Loucy (cell line): ENCODE measurements at regions not wholly inside any gene's neighbourhood (a gene's known extent, or its start where the extent isn't known, plus 50 kb on each side); places are given as distances from the start of the nearest gene placed in this dataset.

ENCODE experiments used
- H2AFZ ChIP-seq: fragments of 200-600 bp; sonication (generic); 2 replicates; pipeline ENCODE4 v1.6.0; 2016; ENCODE audit warnings: antibody characterized with exemption, mild to moderate bottlenecking, low read length, moderate library complexity
- H3F3A ChIP-seq: fragments of 200-600 bp; 2 replicates; pipeline ENCODE4 v1.6.0; 2016; ENCODE audit warnings: antibody characterized with exemption, low read depth, mild to moderate bottlenecking
- H3K27me3 ChIP-seq: fragments of 200-600 bp; sonication (generic); 2 replicates; pipeline ENCODE4 v1.6.1; 2014; ENCODE audit warnings: low read length, mild to moderate bottlenecking; ENCODE audit not compliant: insufficient read depth, poor library complexity, severe bottlenecking
- H3K36me3 ChIP-seq: fragments of 200-600 bp; sonication (generic); 2 replicates; pipeline ENCODE4 v1.6.1; 2016; ENCODE audit warnings: low read length; ENCODE audit not compliant: insufficient read depth
- H3K4me1 ChIP-seq: fragments of 200-600 bp; sonication (generic); 2 replicates; pipeline ENCODE4 v1.5.1; 2014; ENCODE audit warnings: low read length, mild to moderate bottlenecking; ENCODE audit not compliant: insufficient read depth, poor library complexity, severe bottlenecking
- H3K4me2 ChIP-seq: fragments of 200-600 bp; sonication (generic); 2 replicates; pipeline ENCODE4 v1.6.0; 2014; ENCODE audit warnings: antibody characterized with exemption, low read length, low read depth, mild to moderate bottlenecking; ENCODE audit not compliant: poor library complexity, severe bottlenecking
- H3K4me3 ChIP-seq: fragments of 200-600 bp; sonication (generic); 2 replicates; pipeline ENCODE4 v1.5.1; 2014; ENCODE audit warnings: low read length, mild to moderate bottlenecking, mixed read lengths; ENCODE audit not compliant: poor library complexity, severe bottlenecking
- H3K79me2 ChIP-seq: fragments of 200-600 bp; sonication (generic); 2 replicates; pipeline ENCODE4 v1.6.1; 2014; ENCODE audit warnings: low read length; ENCODE audit not compliant: insufficient read depth
- H3K9ac ChIP-seq: fragments of 200-600 bp; sonication (generic); 2 replicates; pipeline ENCODE4 v1.6.0; 2014; ENCODE audit warnings: mild to moderate bottlenecking, low read depth, low read length, moderate library complexity; ENCODE audit not compliant: poor library complexity, severe bottlenecking
- H3K9me2 ChIP-seq: fragments of 200-600 bp; sonication (generic); replicated peaks from 2 replicates; pipeline ENCODE4 v1.6.1; 2016; ENCODE audit warnings: low read depth, low read length, mixed read lengths
- H3K9me3 ChIP-seq: fragments of 200-600 bp; sonication (generic); 2 replicates; pipeline ENCODE4 v1.6.1; 2014; ENCODE audit warnings: mild to moderate bottlenecking, antibody characterized with exemption, low read length, low read depth; ENCODE audit not compliant: insufficient read depth
- H4K20me1 ChIP-seq: fragments of 200-600 bp; sonication (generic); 2 replicates; pipeline ENCODE4 v1.6.0; 2014; ENCODE audit warnings: antibody characterized with exemption, low read length, mild to moderate bottlenecking; ENCODE audit not compliant: insufficient read depth, poor library complexity, severe bottlenecking
- EZH2phosphoT487 ChIP-seq: fragments of 200-600 bp; IDR thresholded peaks from 2 replicates; pipeline ENCODE4 v1.6.1; 2018; ENCODE audit warnings: antibody characterized with exemption, mild to moderate bottlenecking, moderate library complexity, borderline replicate concordance
- TF ChIP-seq, protein P1 (sequence below): fragments of 200-600 bp; sonication (generic); conservative IDR thresholded peaks from 2 replicates; pipeline ENCODE4 v1.5.1; 2014; ENCODE audit warnings: mild to moderate bottlenecking, antibody characterized with exemption, low read length

DNA sequence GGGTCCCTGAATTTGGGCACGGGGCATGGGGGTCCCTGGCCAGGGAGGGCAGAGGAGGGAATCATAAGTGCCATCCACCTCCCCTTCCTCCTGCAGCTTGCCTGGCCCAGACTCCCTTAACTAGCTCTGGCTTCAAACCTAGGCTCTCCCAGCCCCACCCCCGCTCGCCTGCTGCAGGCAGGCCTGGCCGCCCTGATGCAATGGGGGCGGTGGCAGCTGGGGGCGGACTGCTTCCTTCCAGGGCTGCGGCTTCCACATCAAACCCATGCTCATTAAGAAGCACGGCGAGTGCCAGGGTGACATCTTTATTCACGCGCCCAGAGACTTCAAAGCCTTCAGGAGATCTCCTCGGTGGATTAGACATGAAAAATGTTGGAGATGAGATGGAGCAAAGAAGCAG lies 123.1 kb downstream of the TPRA1 start:
- no peaks in the 10 kb centered on the region for H3K4me1 ChIP-seq
- no peak overlapping the region for H3K4me3 ChIP-seq
- H3K27me3 ChIP-seq = no peaks in the 10 kb centered on the region
- H3K36me3 ChIP-seq = no peaks in the 10 kb centered on the region
- H2AFZ ChIP-seq = no peak overlapping the region
- H3F3A ChIP-seq = no peaks in the 10 kb centered on the region
- H3K4me2 ChIP-seq = no peak overlapping the region
- no peaks in the 10 kb centered on the region for H3K79me2 ChIP-seq
- TF ChIP-seq EZH2phosphoT487 = no peak
- TF ChIP-seq, protein P1, sequence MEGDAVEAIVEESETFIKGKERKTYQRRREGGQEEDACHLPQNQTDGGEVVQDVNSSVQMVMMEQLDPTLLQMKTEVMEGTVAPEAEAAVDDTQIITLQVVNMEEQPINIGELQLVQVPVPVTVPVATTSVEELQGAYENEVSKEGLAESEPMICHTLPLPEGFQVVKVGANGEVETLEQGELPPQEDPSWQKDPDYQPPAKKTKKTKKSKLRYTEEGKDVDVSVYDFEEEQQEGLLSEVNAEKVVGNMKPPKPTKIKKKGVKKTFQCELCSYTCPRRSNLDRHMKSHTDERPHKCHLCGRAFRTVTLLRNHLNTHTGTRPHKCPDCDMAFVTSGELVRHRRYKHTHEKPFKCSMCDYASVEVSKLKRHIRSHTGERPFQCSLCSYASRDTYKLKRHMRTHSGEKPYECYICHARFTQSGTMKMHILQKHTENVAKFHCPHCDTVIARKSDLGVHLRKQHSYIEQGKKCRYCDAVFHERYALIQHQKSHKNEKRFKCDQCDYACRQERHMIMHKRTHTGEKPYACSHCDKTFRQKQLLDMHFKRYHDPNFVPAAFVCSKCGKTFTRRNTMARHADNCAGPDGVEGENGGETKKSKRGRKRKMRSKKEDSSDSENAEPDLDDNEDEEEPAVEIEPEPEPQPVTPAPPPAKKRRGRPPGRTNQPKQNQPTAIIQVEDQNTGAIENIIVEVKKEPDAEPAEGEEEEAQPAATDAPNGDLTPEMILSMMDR = no peak
- no peaks in the 10 kb centered on the region for H3K9me3 ChIP-seq
- no peaks in the 10 kb centered on the region for H3K9me2 ChIP-seq
- no peaks in the 10 kb centered on the region for H4K20me1 ChIP-seq
- no peak overlapping the region for H3K9ac ChIP-seq

DNA sequence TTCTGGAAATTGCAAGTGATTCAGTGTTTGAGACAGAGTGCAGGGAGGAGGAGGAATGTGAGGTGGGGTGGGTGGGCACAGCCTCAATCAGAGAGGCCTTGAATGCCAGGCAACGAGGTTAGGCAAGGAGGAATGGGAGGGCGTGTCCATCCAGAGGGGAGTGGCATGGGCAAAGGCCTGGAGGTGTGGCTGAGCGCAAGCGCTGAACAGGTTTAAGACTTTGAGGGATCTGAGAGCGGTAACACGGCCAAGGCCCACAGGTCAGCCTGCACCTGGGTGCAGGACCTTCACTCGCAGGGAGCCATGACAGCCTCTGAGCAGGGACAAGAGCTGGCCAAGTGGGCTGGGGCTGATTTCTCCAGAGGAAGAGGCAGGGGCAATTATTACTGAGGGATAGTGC lies 125.9 kb downstream of the TPRA1 start:
- no peaks in the 10 kb centered on the region for H4K20me1 ChIP-seq
- H3K4me2 ChIP-seq = no peak overlapping the region
- no peaks in the 10 kb centered on the region for H3K36me3 ChIP-seq
- no peaks in the 10 kb centered on the region for H3K9me2 ChIP-seq
- TF ChIP-seq, protein P1 = no peak
- TF ChIP-seq EZH2phosphoT487 = no peak
- no peak overlapping the region for H2AFZ ChIP-seq
- no peaks in the 10 kb centered on the region for H3K27me3 ChIP-seq
- H3K9ac ChIP-seq = no peak overlapping the region
- no peaks in the 10 kb centered on the region for H3K4me1 ChIP-seq
- H3K79me2 ChIP-seq = no peaks in the 10 kb centered on the region
- no peaks in the 10 kb centered on the region for H3F3A ChIP-seq
- no peaks in the 10 kb centered on the region for H3K9me3 ChIP-seq
- H3K4me3 ChIP-seq = no peak overlapping the region

DNA sequence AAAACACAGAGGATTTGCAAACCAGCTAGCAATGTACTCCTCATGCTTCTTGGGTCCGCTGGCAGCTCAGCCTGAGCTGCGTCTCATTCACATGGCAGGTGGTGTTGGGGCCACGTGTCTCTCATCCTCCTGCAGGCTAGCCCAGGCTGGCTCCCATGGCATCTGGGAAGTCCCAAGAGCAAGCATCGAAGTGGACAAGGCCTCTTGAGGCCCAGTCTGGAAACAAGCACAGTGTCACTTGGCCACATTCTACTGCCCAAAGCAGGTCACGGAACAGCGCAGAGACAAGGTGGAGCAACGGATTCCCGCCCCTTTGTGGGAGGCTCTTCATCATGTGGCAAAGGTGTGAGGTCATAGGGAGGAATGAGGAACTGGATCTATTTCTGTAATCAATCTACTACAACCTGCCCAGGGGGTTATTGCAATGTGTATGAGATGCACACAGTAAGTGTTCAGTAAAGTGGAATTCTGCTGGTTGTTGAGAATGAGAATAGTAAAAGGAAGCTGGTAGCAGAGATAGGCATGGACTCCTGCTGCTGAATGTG lies 128.3 kb downstream of the TPRA1 start:
- H3K27me3 ChIP-seq = no peaks in the 10 kb centered on the region
- H3K4me3 ChIP-seq = no peak overlapping the region
- no peaks in the 10 kb centered on the region for H3K9me3 ChIP-seq
- no peaks in the 10 kb centered on the region for H4K20me1 ChIP-seq
- TF ChIP-seq, protein P1 = no peak
- TF ChIP-seq EZH2phosphoT487 = no peak
- H3K9me2 ChIP-seq = no peaks in the 10 kb centered on the region
- no peak overlapping the region for H2AFZ ChIP-seq
- no peak overlapping the region for H3K4me2 ChIP-seq
- H3K9ac ChIP-seq = no peak overlapping the region
- H3K79me2 ChIP-seq = no peaks in the 10 kb centered on the region
- no peaks in the 10 kb centered on the region for H3K36me3 ChIP-seq
- no peaks in the 10 kb centered on the region for H3K4me1 ChIP-seq
- no peaks in the 10 kb centered on the region for H3F3A ChIP-seq
